K562 (cell line): ENCODE measurements at regions not wholly inside any gene's neighbourhood (a gene's known extent, or its start where the extent isn't known, plus 50 kb on each side); places are given as distances from the start of the nearest gene placed in this dataset.

Source experiments
- GABPA ChIP-seq: fragments of 200-800 bp; sonication (Bioruptor generic); conservative IDR thresholded peaks from 2 replicates; pipeline ENCODE4 v1.6.1; 2016; ENCODE audit warnings: low read depth, missing genetic modification characterization, missing compliant biosample characterization
- HMG20B ChIP-seq: fragments of 250-450 bp; sonication (Bioruptor Pico); IDR thresholded peaks from 2 replicates; pipeline ENCODE4 v1.5.0; 2021; ENCODE audit warnings: mild to moderate bottlenecking
- PRPF4 ChIP-seq: fragments of 200-400 bp; formaldehyde crosslinking; IDR thresholded peaks from one replicate; pipeline ENCODE4 v1.6.1; 2017; ENCODE audit warnings: low read length, low read depth, mild to moderate bottlenecking; ENCODE audit not compliant: insufficient read depth, poor library complexity, severe bottlenecking

- TF ChIP-seq PRPF4 = no peak
- TF ChIP-seq GABPA (tag) = no peak
- no peak for TF ChIP-seq HMG20B (CRISPR knock-in tag)
Observed at GRCh38 chr4:17155486-17155885, 257.0 kb upstream of the LDB2 start.
